ENCODE measurements at regions not wholly inside any gene's neighbourhood (a gene's known extent, or its start where the extent isn't known, plus 50 kb on each side); places are given as distances from the start of the nearest gene placed in this dataset.

- TF ChIP-seq CTCF (IDR thresholded peaks at IDR 0.05) (no peak), POLR2A (IDR thresholded peaks at IDR 0.05) (no peak)
Measured at GRCh38 chr12:131499160-131499863, 211.6 kb upstream of the SFSWAP start.
